ENCODE measurements at regions not wholly inside any gene's neighbourhood (a gene's known extent, or its start where the extent isn't known, plus 50 kb on each side); places are given as distances from the start of the nearest gene placed in this dataset.

GRCh38 chr18:51248685-51249084 lies 51.2 kb upstream of the MEX3C start:
- TF ChIP-seq USF2 (IDR thresholded peaks at IDR 0.05; ENCODE audit: borderline replicate concordance, low read depth, low read length) (no peak), POLR2AphosphoS5 (IDR thresholded peaks at IDR 0.05; ENCODE audit: low read depth, low read length) (no peak), SIN3A (IDR thresholded peaks at IDR 0.05; ENCODE audit: borderline replicate concordance, low read depth, low read length) (no peak), TAF1 (IDR thresholded peaks at IDR 0.05; ENCODE audit: borderline replicate concordance, low read depth, low read length) (no peak), CTCF (IDR thresholded peaks at IDR 0.05) (no peak), GABPA (IDR thresholded peaks at IDR 0.05; ENCODE audit: low read depth) (no peak), TCF12 (IDR thresholded peaks at IDR 0.05) (no peak), REST (IDR thresholded peaks at IDR 0.05; ENCODE audit: low read depth, low read length) (no peak), IRF3 (IDR thresholded peaks at IDR 0.05; ENCODE audit: low read depth, low read length) (no peak), EZH2phosphoT487 (IDR thresholded peaks at IDR 0.05; ENCODE audit: borderline replicate concordance, low read depth) (no peak)

All from SK-N-SH (cell line).